HepG2 (cell line): ENCODE measurements at regions not wholly inside any gene's neighbourhood (a gene's known extent, or its start where the extent isn't known, plus 50 kb on each side); places are given as distances from the start of the nearest gene placed in this dataset.

Source experiments
- ATAC-seq: fragments of 200-7000 bp; cut with Tn5 transposase; 3 replicates; pipeline ENCODE4 v1.9.1; 2020; ENCODE audit warnings: mild to moderate bottlenecking, moderate library complexity
- BruUV-seq: library from RNA; stranded (reverse); fragments of 400-500 nt; replicated peaks from 2 replicates; lab custom pipeline; 2021; lab: Mats Ljungman, UMichigan
- CTCF ChIA-PET: fragments of 300-600 bp; formaldehyde crosslinking; extraction: SDS; loops from one replicate; lab custom pipeline; 2021; ENCODE audit warnings: low total read pairs, inconsistent platforms, low intra/inter-chr PET ratio; lab: Yijun Ruan, JAX
- POLR2A ChIA-PET: fragments of 350-600 bp; sonication (Branson Sonifier 250); formaldehyde crosslinking; loops from one replicate; lab custom pipeline; 2020; ENCODE audit warnings: antibody characterized with exemption, inconsistent platforms; lab: Yijun Ruan, JAX
- DNase-seq: peaks from one replicate; pipeline ENCODE4 v3.0.0-alpha.2; 2015; ENCODE audit warnings: low spot score
- FAIRE-seq: peaks from 3 replicates; lab custom pipeline; 2011; peaks lifted over from hg19 to GRCh38; lab: Jason Lieb, UNC
- H2AFZ ChIP-seq: one replicate; pipeline ENCODE4 v1.6.1; 2011; ENCODE audit warnings: low read length, inconsistent platforms
- H3K27ac ChIP-seq: fragments of 300-600 bp; 3 replicates; pipeline ENCODE4 v1.8.0; 2011; ENCODE audit warnings: mixed run types, mild to moderate bottlenecking, mixed read lengths, low read length, inconsistent platforms; ENCODE audit not compliant: insufficient read depth; ENCODE audit errors: extremely low read length
- H3K27me3 ChIP-seq, 2 experiments: fragments of 200-600 bp in 1 of 2; 2 replicates in 1 of 2; 3 replicates in 1 of 2; pipeline versions ENCODE4 v1.6.0 to v1.8.0; 2011; ENCODE audit warnings: low read length in 2 of 2, mild to moderate bottlenecking in 2 of 2, moderate library complexity in 2 of 2, inconsistent platforms in 1 of 2; ENCODE audit not compliant: insufficient read depth in 2 of 2, control insufficient read depth in 1 of 2
- H3K36me3 ChIP-seq, 2 experiments: fragments of 200-600 bp in 1 of 2; replicated peaks in 1 of 2; 2 replicates in 1 of 2; 3 replicates in 1 of 2; pipeline versions ENCODE4 v1.5.1 to v1.8.0; 2011; ENCODE audit warnings: low read length in 2 of 2, inconsistent platforms in 1 of 2; ENCODE audit not compliant: insufficient read depth in 2 of 2, control insufficient read depth in 1 of 2
- H3K4me1 ChIP-seq: 2 replicates; pipeline ENCODE4 v1.5.1; 2012; ENCODE audit warnings: low read length, inconsistent platforms; ENCODE audit not compliant: insufficient read depth
- H3K4me2 ChIP-seq: 2 replicates; pipeline ENCODE4 v1.6.0; 2011; ENCODE audit warnings: low read depth, low read length, inconsistent platforms
- H3K4me3 ChIP-seq, 3 experiments: fragments of 200-600 bp in 1 of 3; sonication (generic), shearing (Covaris generic) in 1 of 3; replicated peaks in 1 of 3; 2 replicates each; pipeline ENCODE4 v1.5.1; 2011 to 2016; ENCODE audit warnings: low read length in 3 of 3, inconsistent platforms in 2 of 3, low read depth in 2 of 3, mild to moderate bottlenecking in 2 of 3, control low read depth in 1 of 3, mixed read lengths in 1 of 3; ENCODE audit not compliant: insufficient read depth in 1 of 3
- H3K79me2 ChIP-seq: one replicate; pipeline ENCODE4 v1.6.1; 2011; ENCODE audit warnings: low read length, inconsistent platforms; ENCODE audit not compliant: insufficient read depth
- H3K9ac ChIP-seq: 2 replicates; pipeline ENCODE4 v1.6.0; 2011; ENCODE audit warnings: mild to moderate bottlenecking, low read depth, low read length, inconsistent platforms; ENCODE audit not compliant: insufficient read depth
- H3K9me3 ChIP-seq: 2 replicates; pipeline ENCODE4 v1.5.1; 2012; ENCODE audit warnings: mild to moderate bottlenecking, low read length
- H4K20me1 ChIP-seq: 2 replicates; pipeline ENCODE4 v1.6.0; 2011; ENCODE audit warnings: inconsistent platforms, mild to moderate bottlenecking, low read length, moderate library complexity; ENCODE audit not compliant: insufficient read depth
- AGO2 ChIP-seq: fragments of 200-400 bp; formaldehyde crosslinking; optimal IDR thresholded peaks from 2 replicates; pipeline ENCODE3; 2017; ENCODE audit warnings: mild to moderate bottlenecking, low read depth, low read length, moderate library complexity
- NCOA1 ChIP-seq: sonication (generic); formaldehyde crosslinking; IDR thresholded peaks from 2 replicates; pipeline ENCODE4 v1.9.0; 2021; ENCODE audit warnings: missing genetic modification reagents
- NFKBIZ ChIP-seq: IDR thresholded peaks from 2 replicates; pipeline ENCODE4 v1.6.1; 2018; ENCODE audit warnings: missing genetic modification reagents, missing compliant biosample characterization
- TEAD3 ChIP-seq: optimal IDR thresholded peaks from 2 replicates; pipeline ENCODE3; 2016; ENCODE audit warnings: borderline replicate concordance
- ZNF724P ChIP-seq: sonication (generic); formaldehyde crosslinking; IDR thresholded peaks from 2 replicates; pipeline ENCODE4 v1.8.0; 2022; ENCODE audit warnings: missing genetic modification reagents, borderline replicate concordance
- WGBS: methylation state at CpG from one replicate; pipeline ENCODE4 v1.1.6; 2017; ENCODE audit warnings: low lambda C conversion rate; 5-methylcytosine and 5-hydroxymethylcytosine counted together
- in situ Hi-C: cut with HindIII; loops from 2 replicates; pipeline ENCODE4 v1.10.0; 2017; ENCODE audit warnings: low pct_unique_long_range_greater_than_20kb; ENCODE audit not compliant: extremely low pct_ligation_motif_present
- intact Hi-C: fragments of 100-400 bp; cut with micrococcal nuclease; formaldehyde crosslinking; loops from one replicate; pipeline ENCODE4 v1.10.0; 2022; ENCODE audit not compliant: unreplicated experiment

GRCh38 chr9:79012561-79012960 is 559.2 kb upstream of the TLE4 start:
- in situ Hi-C loops (no loop called here), intact Hi-C loops (no loop called here)
- no peaks in the 10 kb centered on the region for H3K27me3 ChIP-seq
- BruUV-seq = no TSS peak
- H2AFZ ChIP-seq = no peak overlapping the region
- no peak overlapping the region for H3K4me2 ChIP-seq
- no peaks in the 10 kb centered on the region for H3K36me3 ChIP-seq
- DNase-seq (no peak), ATAC-seq (no peak), FAIRE-seq (no peak)
- H3K27ac ChIP-seq = no peak overlapping the region
- no peak overlapping the region for H3K9ac ChIP-seq
- TF ChIP-seq NFKBIZ (CRISPR knock-in tag) = no peak
- TF ChIP-seq NCOA1 = no peak
- no peak overlapping the region for H3K4me3 ChIP-seq
- CTCF ChIA-PET = no interaction called here
- POLR2A ChIA-PET = no interaction called here
- H3K4me1 ChIP-seq = no peaks in the 10 kb centered on the region
- peaks cover 6% of the 10 kb centered on the region; the same call in 1 of the 2 replicates for H3K9me3 ChIP-seq
- no peaks in the 10 kb centered on the region for H4K20me1 ChIP-seq
- no peaks in the 10 kb centered on the region for H3K79me2 ChIP-seq

- H3K4me1 ChIP-seq = no peaks in the 10 kb centered on the region
- no peaks in the 10 kb centered on the region for H3K36me3 ChIP-seq
- in situ Hi-C loops = no loop called here
- intact Hi-C loops = no loop called here
- WGBS = 14% methylated on average over 3 of the region's 3 CpGs
- H3K9ac ChIP-seq = no peak overlapping the region
- ATAC-seq (no peak), DNase-seq (no peak), FAIRE-seq (no peak)
- TF ChIP-seq TEAD3 (CRISPR knock-in tag) (no peak), AGO2 (no peak), ZNF724P (CRISPR knock-in tag) (no peak)
- no peaks in the 10 kb centered on the region for H3K79me2 ChIP-seq
- no peaks in the 10 kb centered on the region for H3K27me3 ChIP-seq
- no peak overlapping the region for H3K4me3 ChIP-seq
- peaks cover 6% of the 10 kb centered on the region; the same call in 1 of the 2 replicates for H3K9me3 ChIP-seq
- CTCF ChIA-PET = no interaction called here
- no peak overlapping the region for H3K4me2 ChIP-seq
- H3K27ac ChIP-seq = no peak overlapping the region
- POLR2A ChIA-PET = no interaction called here
- no peaks in the 10 kb centered on the region for H4K20me1 ChIP-seq
- H2AFZ ChIP-seq = no peak overlapping the region
- no TSS peak for BruUV-seq
These were observed 557.8 kb upstream of the TLE4 start for GRCh38 chr9:79013715-79014610.
